ENCODE measurements at regions not wholly inside any gene's neighbourhood (a gene's known extent, or its start where the extent isn't known, plus 50 kb on each side); places are given as distances from the start of the nearest gene placed in this dataset.

- ATAC-seq (no peak), DNase-seq (ENCODE audit: low read depth, low spot score) (no peak), FAIRE-seq (no peak)
- Histone ChIP-seq H3K4me2 (ENCODE audit: control insufficient read depth, insufficient read depth) (no peak overlapping the region), H3K9me3 (replicated peaks; ENCODE audit: control insufficient read depth, insufficient read depth, low read length) (peaks cover 8% of the 10 kb centered on the region; the same call in 2 of the 3 replicates), H2AFZ (ENCODE audit: control insufficient read depth, low read depth, low read length) (no peak overlapping the region), H3K36me3 (ENCODE audit: control insufficient read depth in 2 of 2, insufficient read depth in 2 of 2, low read length in 1 of 2) (no peaks in the 10 kb centered on the region), H3K27me3 (replicated peaks in 1 of 2; ENCODE audit: control insufficient read depth in 2 of 2, insufficient read depth in 2 of 2, low read length in 1 of 2) (no peaks in the 10 kb centered on the region), H3K27ac (ENCODE audit: control insufficient read depth, insufficient read depth) (peak overlapping the region; percentile 18; the same call in 1 of the 2 replicates), H3K9ac (ENCODE audit: control insufficient read depth, insufficient read depth, low read length) (no peak overlapping the region), H3K79me2 (ENCODE audit: control insufficient read depth, insufficient read depth, low read length) (no peaks in the 10 kb centered on the region), H3K4me3 (no peak overlapping the region), H3K4me1 (ENCODE audit: control insufficient read depth, insufficient read depth, low read length) (peaks cover 41% of the 10 kb centered on the region), H4K20me1 (ENCODE audit: control insufficient read depth, insufficient read depth) (no peaks in the 10 kb centered on the region)
- POLR2A ChIA-PET = interaction anchor here (1.0 to 5.5 kb wide), 2 partner anchors 226 to 231 kb away, joined by 4 to 53 read pairs; partner anchors contain the start of gene MYLIP
- no TSS peak for BruUV-seq (replicated peaks)
- in situ Hi-C loops (cut with MboI) = no loop called here
- CTCF ChIA-PET = interaction anchor here (1.0 to 2.2 kb wide), 6 partner anchors 20 to 285 kb away, joined by 3 to 9 read pairs (median 4); no protein-coding TSS in a partner anchor
- 60% methylated on average over 1 of the region's 1 CpG for WGBS (ENCODE audit: insufficient coverage, insufficient replicate concordance, low lambda C conversion rate, missing lambda C conversion rate)
- RAD21 ChIA-PET (ENCODE audit: unreplicated experiment) = interaction anchor here (0.7 to 11.6 kb wide), 12 partner anchors 11 to 284 kb away, joined by 3 to 220 read pairs (median 5); partner anchors contain the start of gene MYLIP
- SMC1A ChIA-PET (ENCODE audit: uncharacterized antibody, unreplicated experiment) = interaction anchor here (0.7 to 12.8 kb wide), 13 partner anchors 9 to 229 kb away, joined by 3 to 198 read pairs (median 9); partner anchors contain the start of gene MYLIP
- no peak for TF ChIP-seq ZNF622 (IDR thresholded peaks at IDR 0.05)
- no peak for TF ChIP-seq CUX1 (IDR thresholded peaks at IDR 0.05; ENCODE audit: insufficient replicate concordance, low read depth, low read length)
- TF ChIP-seq EGR1 (IDR thresholded peaks at IDR 0.05; ENCODE audit: borderline replicate concordance in 1 of 2, low read depth in 2 of 2, low read length in 2 of 2) = no peak
- no peak for TF ChIP-seq PKNOX1 (IDR thresholded peaks at IDR 0.05)
- no peak for TF ChIP-seq PRDM15 (CRISPR knock-in tag; IDR thresholded peaks at IDR 0.05)
- TF ChIP-seq POLR2AphosphoS2 (IDR thresholded peaks at IDR 0.05; ENCODE audit: low read depth, low read length) = no peak
- TF ChIP-seq ESRRA (IDR thresholded peaks at IDR 0.05; ENCODE audit: low read length) = no peak
- no peak for TF ChIP-seq BCLAF1 (IDR thresholded peaks at IDR 0.05)
- no peak for TF ChIP-seq BMI1 (IDR thresholded peaks at IDR 0.05; ENCODE audit: borderline replicate concordance)
- TF ChIP-seq RUNX3 (IDR thresholded peaks at IDR 0.05; ENCODE audit: low read length) = no peak
- intact Hi-C loops (cut with micrococcal nuclease; ENCODE audit: unreplicated experiment) = no loop called here
Measured at GRCh38 chr6:15898693-15899092, 230.2 kb upstream of the MYLIP start.

Measured in GM12878 (cell line).